ENCODE measurements at regions not wholly inside any gene's neighbourhood (a gene's known extent, or its start where the extent isn't known, plus 50 kb on each side); places are given as distances from the start of the nearest gene placed in this dataset.

DNA sequence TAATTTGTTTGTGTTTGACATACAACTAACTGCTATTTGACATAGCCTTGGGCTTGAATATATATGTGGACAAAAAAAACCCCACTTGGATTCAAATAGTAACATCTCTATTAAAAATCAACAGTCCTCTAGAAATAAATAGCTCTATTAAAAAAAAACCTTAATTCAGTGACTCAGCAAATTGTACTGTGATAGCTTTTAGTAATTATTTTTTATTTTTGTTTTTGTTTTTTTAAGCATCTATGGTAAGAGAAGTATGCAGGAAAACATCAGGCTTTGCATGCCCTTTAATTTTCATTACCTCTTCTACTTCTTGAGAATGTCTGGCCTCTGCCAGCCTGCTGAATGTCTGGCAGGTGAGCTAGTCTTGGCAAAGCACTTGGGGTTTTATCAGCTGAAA, 300.7 kb downstream of the NPR3 start:
- no peak for FAIRE-seq
- H3K36me3 ChIP-seq (ENCODE audit: control insufficient read depth in 2 of 2, extremely low read depth in 1 of 2, insufficient read depth in 2 of 2, low read length in 2 of 2) = no peaks in the 10 kb centered on the region
- no peaks in the 10 kb centered on the region for H3K9me3 ChIP-seq (ENCODE audit: control insufficient read depth, low read depth, low read length)

DNA sequence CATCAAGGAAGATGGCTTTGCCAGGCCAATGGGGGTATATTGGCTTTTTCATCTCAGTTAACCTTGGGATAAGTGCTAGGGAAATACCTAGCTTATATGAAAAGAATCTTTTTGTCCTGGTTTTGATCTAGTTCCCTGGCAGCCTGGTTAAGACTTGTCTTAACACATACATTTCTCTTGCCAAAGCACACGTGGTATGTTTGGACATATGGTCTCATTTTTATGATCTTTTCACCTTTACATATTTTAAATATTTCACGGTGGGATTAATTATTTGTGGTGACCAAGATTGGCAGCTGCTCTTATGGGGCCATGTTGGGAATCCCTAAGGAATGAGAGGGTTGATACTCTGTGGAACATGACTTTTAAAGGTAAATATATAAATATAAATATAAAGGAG, 312.5 kb downstream of the NPR3 start:
- Histone ChIP-seq H3K4me2 (ENCODE audit: control insufficient read depth, extremely low read depth, insufficient read depth, low read depth, low read length) (no peak overlapping the region), H4K20me1 (ENCODE audit: control insufficient read depth, extremely low read depth, insufficient read depth, low read length) (no peaks in the 10 kb centered on the region), H3K36me3 (ENCODE audit: control insufficient read depth in 2 of 2, extremely low read depth in 1 of 2, insufficient read depth in 2 of 2, low read length in 2 of 2) (no peaks in the 10 kb centered on the region), H3K9me3 (ENCODE audit: control insufficient read depth, low read depth, low read length) (no peaks in the 10 kb centered on the region), H3K9ac (ENCODE audit: control insufficient read depth, extremely low read depth, insufficient read depth, low read length) (no peak overlapping the region), H3K4me3 (ENCODE audit: control insufficient read depth in 2 of 3, extremely low read depth in 1 of 3, insufficient read depth in 2 of 3, low read depth in 1 of 3, low read length in 3 of 3) (no peak overlapping the region), H3K27ac (ENCODE audit: control insufficient read depth, insufficient read depth, low read length) (no peak overlapping the region), H3K9me1 (ENCODE audit: control insufficient read depth, extremely low read depth, insufficient read depth, low read length) (no peaks in the 10 kb centered on the region), H3K4me1 (ENCODE audit: control insufficient read depth, extremely low read depth, insufficient read depth, low read length) (peaks cover 4% of the 10 kb centered on the region), H3K27me3 (ENCODE audit: control insufficient read depth, extremely low read depth, insufficient read depth, low read length) (no peaks in the 10 kb centered on the region), H2AFZ (ENCODE audit: control insufficient read depth, low read length) (peak overlapping the region; percentile 31), H3K79me2 (ENCODE audit: control insufficient read depth, insufficient read depth, low read length) (no peaks in the 10 kb centered on the region)
- no peak for TF ChIP-seq EZH2 (IDR thresholded peaks at IDR 0.05; ENCODE audit: low read length)
- TF ChIP-seq, protein P1, sequence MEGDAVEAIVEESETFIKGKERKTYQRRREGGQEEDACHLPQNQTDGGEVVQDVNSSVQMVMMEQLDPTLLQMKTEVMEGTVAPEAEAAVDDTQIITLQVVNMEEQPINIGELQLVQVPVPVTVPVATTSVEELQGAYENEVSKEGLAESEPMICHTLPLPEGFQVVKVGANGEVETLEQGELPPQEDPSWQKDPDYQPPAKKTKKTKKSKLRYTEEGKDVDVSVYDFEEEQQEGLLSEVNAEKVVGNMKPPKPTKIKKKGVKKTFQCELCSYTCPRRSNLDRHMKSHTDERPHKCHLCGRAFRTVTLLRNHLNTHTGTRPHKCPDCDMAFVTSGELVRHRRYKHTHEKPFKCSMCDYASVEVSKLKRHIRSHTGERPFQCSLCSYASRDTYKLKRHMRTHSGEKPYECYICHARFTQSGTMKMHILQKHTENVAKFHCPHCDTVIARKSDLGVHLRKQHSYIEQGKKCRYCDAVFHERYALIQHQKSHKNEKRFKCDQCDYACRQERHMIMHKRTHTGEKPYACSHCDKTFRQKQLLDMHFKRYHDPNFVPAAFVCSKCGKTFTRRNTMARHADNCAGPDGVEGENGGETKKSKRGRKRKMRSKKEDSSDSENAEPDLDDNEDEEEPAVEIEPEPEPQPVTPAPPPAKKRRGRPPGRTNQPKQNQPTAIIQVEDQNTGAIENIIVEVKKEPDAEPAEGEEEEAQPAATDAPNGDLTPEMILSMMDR (optimal IDR thresholded peaks at IDR 0.05 in 1 of 3, IDR thresholded peaks at IDR 0.05 in 1 of 3, conservative IDR thresholded peaks at IDR 0.05 in 1 of 3; ENCODE audit: extremely low read depth in 1 of 3, insufficient read depth in 2 of 3, low read length in 3 of 3) = no peak
- no peak for DNase-seq (ENCODE audit: low read depth, low spot score)
- FAIRE-seq = no peak
- dilution Hi-C loops (cut with MboI; ENCODE audit: extremely low pct_ligation_motif_present, low sequenced_read_pairs) = no loop called here

More for the DNA sequence above, 300.7 kb downstream of the NPR3 start:
- dilution Hi-C loops (cut with MboI; ENCODE audit: extremely low pct_ligation_motif_present, low sequenced_read_pairs) = no loop called here
- peaks cover 5% of the 10 kb centered on the region for H3K4me1 ChIP-seq (ENCODE audit: control insufficient read depth, extremely low read depth, insufficient read depth, low read length)
- H3K27me3 ChIP-seq (ENCODE audit: control insufficient read depth, extremely low read depth, insufficient read depth, low read length) = no peaks in the 10 kb centered on the region
- no peak for DNase-seq (ENCODE audit: low read depth, low spot score)
- H3K9me1 ChIP-seq (ENCODE audit: control insufficient read depth, extremely low read depth, insufficient read depth, low read length) = no peaks in the 10 kb centered on the region
- TF ChIP-seq EZH2 (IDR thresholded peaks at IDR 0.05; ENCODE audit: low read length) = no peak
- TF ChIP-seq, protein P1 (optimal IDR thresholded peaks at IDR 0.05 in 1 of 3, IDR thresholded peaks at IDR 0.05 in 1 of 3, conservative IDR thresholded peaks at IDR 0.05 in 1 of 3; ENCODE audit: extremely low read depth in 1 of 3, insufficient read depth in 2 of 3, low read length in 3 of 3) = no peak
- no peak overlapping the region for H3K27ac ChIP-seq (ENCODE audit: control insufficient read depth, insufficient read depth, low read length)
- H3K79me2 ChIP-seq (ENCODE audit: control insufficient read depth, insufficient read depth, low read length) = no peaks in the 10 kb centered on the region
- no peaks in the 10 kb centered on the region for H4K20me1 ChIP-seq (ENCODE audit: control insufficient read depth, extremely low read depth, insufficient read depth, low read length)
- no peak overlapping the region for H2AFZ ChIP-seq (ENCODE audit: control insufficient read depth, low read length)
- H3K9ac ChIP-seq (ENCODE audit: control insufficient read depth, extremely low read depth, insufficient read depth, low read length) = no peak overlapping the region
- no peak overlapping the region for H3K4me2 ChIP-seq (ENCODE audit: control insufficient read depth, extremely low read depth, insufficient read depth, low read depth, low read length)
- no peak overlapping the region for H3K4me3 ChIP-seq (ENCODE audit: control insufficient read depth in 2 of 3, extremely low read depth in 1 of 3, insufficient read depth in 2 of 3, low read depth in 1 of 3, low read length in 3 of 3)
